ENCODE measurements at regions not wholly inside any gene's neighbourhood (a gene's known extent, or its start where the extent isn't known, plus 50 kb on each side); places are given as distances from the start of the nearest gene placed in this dataset.

DNA sequence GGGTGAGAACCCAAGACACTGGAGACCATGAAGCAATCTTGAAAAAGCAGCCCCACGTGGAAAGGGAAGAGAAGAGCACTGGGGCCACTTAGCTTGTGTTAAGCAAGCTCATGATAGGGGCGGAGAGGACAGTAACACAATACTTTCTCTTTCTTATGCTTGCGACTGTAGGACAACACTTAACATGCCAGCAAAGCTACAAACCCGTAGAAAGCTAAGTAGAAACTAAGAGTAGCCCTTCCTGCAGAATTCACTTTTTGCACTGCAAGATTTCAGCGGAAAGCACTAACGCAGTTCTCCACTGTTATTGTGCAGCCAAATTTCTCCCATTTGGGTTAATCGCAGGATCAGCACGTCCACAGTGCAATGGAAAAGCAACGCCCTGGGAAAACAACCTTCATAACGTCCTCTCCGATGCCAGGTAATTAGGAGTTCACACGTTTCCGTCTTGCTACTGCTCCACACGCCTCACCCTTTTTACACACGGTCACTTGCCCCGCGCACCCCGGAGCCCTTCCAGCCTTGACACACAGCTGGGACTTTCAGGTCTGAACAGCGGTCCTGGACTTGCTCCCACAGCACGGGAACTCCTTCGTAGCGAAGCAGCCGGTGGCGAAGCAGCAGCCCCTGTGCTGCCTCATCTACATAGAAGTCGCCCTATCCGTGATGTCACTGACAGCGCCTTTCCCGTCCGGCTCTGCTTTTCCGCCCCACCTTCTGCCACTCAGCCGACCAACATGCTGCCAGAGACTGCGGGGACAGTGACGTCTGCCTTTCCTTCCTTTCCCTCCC lies 148.6 kb downstream of the PPIAL4G start (continued):
- TF ChIP-seq, protein P1, sequence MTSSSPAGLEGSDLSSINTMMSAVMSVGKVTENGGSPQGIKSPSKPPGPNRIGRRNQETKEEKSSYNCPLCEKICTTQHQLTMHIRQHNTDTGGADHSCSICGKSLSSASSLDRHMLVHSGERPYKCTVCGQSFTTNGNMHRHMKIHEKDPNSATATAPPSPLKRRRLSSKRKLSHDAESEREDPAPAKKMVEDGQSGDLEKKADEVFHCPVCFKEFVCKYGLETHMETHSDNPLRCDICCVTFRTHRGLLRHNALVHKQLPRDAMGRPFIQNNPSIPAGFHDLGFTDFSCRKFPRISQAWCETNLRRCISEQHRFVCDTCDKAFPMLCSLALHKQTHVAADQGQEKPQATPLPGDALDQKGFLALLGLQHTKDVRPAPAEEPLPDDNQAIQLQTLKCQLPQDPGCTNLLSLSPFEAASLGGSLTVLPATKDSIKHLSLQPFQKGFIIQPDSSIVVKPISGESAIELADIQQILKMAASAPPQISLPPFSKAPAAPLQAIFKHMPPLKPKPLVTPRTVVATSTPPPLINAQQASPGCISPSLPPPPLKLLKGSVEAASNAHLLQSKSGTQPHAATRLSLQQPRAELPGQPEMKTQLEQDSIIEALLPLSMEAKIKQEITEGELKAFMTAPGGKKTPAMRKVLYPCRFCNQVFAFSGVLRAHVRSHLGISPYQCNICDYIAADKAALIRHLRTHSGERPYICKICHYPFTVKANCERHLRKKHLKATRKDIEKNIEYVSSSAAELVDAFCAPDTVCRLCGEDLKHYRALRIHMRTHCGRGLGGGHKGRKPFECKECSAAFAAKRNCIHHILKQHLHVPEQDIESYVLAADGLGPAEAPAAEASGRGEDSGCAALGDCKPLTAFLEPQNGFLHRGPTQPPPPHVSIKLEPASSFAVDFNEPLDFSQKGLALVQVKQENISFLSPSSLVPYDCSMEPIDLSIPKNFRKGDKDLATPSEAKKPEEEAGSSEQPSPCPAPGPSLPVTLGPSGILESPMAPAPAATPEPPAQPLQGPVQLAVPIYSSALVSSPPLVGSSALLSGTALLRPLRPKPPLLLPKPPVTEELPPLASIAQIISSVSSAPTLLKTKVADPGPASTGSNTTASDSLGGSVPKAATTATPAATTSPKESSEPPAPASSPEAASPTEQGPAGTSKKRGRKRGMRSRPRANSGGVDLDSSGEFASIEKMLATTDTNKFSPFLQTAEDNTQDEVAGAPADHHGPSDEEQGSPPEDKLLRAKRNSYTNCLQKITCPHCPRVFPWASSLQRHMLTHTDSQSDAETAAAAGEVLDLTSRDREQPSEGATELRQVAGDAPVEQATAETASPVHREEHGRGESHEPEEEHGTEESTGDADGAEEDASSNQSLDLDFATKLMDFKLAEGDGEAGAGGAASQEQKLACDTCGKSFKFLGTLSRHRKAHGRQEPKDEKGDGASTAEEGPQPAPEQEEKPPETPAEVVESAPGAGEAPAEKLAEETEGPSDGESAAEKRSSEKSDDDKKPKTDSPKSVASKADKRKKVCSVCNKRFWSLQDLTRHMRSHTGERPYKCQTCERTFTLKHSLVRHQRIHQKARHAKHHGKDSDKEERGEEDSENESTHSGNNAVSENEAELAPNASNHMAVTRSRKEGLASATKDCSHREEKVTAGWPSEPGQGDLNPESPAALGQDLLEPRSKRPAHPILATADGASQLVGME (CRISPR knock-in tag; IDR thresholded peaks at IDR 0.05), result no peak; the same call in 1 of the 2 replicates
- TF ChIP-seq ADNP (tag; IDR thresholded peaks at IDR 0.05) (no peak), DACH1 (IDR thresholded peaks at IDR 0.05; ENCODE audit: partially characterized antibody) (peak; percentile 14), TCF7 (IDR thresholded peaks at IDR 0.05; ENCODE audit: borderline replicate concordance) (peak; percentile 92; the same call in 1 of the 2 replicates), ERF (CRISPR knock-in tag; IDR thresholded peaks at IDR 0.05) (peak; percentile 99), TAF7 (tag; IDR thresholded peaks at IDR 0.05) (no peak; the same call in 1 of the 2 replicates)
- TF ChIP-seq, protein P2, sequence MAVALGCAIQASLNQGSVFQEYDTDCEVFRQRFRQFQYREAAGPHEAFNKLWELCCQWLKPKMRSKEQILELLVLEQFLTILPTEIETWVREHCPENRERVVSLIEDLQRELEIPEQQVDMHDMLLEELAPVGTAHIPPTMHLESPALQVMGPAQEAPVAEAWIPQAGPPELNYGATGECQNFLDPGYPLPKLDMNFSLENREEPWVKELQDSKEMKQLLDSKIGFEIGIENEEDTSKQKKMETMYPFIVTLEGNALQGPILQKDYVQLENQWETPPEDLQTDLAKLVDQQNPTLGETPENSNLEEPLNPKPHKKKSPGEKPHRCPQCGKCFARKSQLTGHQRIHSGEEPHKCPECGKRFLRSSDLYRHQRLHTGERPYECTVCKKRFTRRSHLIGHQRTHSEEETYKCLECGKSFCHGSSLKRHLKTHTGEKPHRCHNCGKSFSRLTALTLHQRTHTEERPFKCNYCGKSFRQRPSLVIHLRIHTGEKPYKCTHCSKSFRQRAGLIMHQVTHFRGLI (CRISPR knock-in tag; IDR thresholded peaks at IDR 0.05), result no peak
- TF ChIP-seq, protein P3, sequence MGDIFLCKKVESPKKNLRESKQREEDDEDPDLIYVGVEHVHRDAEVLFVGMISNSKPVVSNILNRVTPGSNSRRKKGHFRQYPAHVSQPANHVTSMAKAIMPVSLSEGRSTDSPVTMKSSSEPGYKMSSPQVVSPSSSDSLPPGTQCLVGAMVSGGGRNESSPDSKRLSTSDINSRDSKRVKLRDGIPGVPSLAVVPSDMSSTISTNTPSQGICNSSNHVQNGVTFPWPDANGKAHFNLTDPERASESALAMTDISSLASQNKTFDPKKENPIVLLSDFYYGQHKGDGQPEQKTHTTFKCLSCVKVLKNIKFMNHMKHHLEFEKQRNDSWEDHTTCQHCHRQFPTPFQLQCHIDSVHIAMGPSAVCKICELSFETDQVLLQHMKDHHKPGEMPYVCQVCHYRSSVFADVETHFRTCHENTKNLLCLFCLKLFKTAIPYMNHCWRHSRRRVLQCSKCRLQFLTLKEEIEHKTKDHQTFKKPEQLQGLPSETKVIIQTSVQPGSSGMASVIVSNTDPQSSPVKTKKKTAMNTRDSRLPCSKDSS (IDR thresholded peaks at IDR 0.05; ENCODE audit: low read depth, partially characterized antibody), result no peak
- TF ChIP-seq, protein P4, sequence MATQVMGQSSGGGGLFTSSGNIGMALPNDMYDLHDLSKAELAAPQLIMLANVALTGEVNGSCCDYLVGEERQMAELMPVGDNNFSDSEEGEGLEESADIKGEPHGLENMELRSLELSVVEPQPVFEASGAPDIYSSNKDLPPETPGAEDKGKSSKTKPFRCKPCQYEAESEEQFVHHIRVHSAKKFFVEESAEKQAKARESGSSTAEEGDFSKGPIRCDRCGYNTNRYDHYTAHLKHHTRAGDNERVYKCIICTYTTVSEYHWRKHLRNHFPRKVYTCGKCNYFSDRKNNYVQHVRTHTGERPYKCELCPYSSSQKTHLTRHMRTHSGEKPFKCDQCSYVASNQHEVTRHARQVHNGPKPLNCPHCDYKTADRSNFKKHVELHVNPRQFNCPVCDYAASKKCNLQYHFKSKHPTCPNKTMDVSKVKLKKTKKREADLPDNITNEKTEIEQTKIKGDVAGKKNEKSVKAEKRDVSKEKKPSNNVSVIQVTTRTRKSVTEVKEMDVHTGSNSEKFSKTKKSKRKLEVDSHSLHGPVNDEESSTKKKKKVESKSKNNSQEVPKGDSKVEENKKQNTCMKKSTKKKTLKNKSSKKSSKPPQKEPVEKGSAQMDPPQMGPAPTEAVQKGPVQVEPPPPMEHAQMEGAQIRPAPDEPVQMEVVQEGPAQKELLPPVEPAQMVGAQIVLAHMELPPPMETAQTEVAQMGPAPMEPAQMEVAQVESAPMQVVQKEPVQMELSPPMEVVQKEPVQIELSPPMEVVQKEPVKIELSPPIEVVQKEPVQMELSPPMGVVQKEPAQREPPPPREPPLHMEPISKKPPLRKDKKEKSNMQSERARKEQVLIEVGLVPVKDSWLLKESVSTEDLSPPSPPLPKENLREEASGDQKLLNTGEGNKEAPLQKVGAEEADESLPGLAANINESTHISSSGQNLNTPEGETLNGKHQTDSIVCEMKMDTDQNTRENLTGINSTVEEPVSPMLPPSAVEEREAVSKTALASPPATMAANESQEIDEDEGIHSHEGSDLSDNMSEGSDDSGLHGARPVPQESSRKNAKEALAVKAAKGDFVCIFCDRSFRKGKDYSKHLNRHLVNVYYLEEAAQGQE (IDR thresholded peaks at IDR 0.05; ENCODE audit: borderline replicate concordance), result peak; percentile 12; the same call in 1 of the 2 replicates
- TF ChIP-seq, protein P4 (CRISPR knock-in tag; IDR thresholded peaks at IDR 0.05; ENCODE audit: low read depth), result peak; percentile 71

Data from K562 (cell line).